Keratinocyte (primary cell): ENCODE measurements at regions not wholly inside any gene's neighbourhood (a gene's known extent, or its start where the extent isn't known, plus 50 kb on each side); places are given as distances from the start of the nearest gene placed in this dataset.

Experiments
- DNase-seq: peaks from one replicate; pipeline ENCODE4 v3.0.0-alpha.2; 2011; ENCODE audit warnings: low read depth, missing footprints, low spot score
- FAIRE-seq: peaks from 2 replicates; lab custom pipeline; 2011; peaks lifted over from hg19 to GRCh38; lab: Jason Lieb, UNC
- H2AFZ ChIP-seq: 2 replicates; pipeline ENCODE4 v1.6.0; 2012; ENCODE audit warnings: low read length, control low read depth, inconsistent platforms; ENCODE audit not compliant: control insufficient read depth
- H3K27ac ChIP-seq: 2 replicates; pipeline ENCODE4 v1.5.1; 2011; ENCODE audit warnings: low read length; ENCODE audit not compliant: control insufficient read depth, insufficient read depth
- H3K27me3 ChIP-seq: 3 replicates; pipeline ENCODE4 v1.6.0; 2011; ENCODE audit warnings: low read length; ENCODE audit not compliant: control insufficient read depth, insufficient read depth; ENCODE audit errors: extremely low read depth
- H3K36me3 ChIP-seq, 2 experiments: 2 replicates in 1 of 2; 3 replicates in 1 of 2; pipeline ENCODE4 v1.5.1; 2011; ENCODE audit warnings: low read length in 2 of 2, mild to moderate bottlenecking in 1 of 2; ENCODE audit not compliant: control insufficient read depth in 2 of 2, insufficient read depth in 2 of 2; ENCODE audit errors: extremely low read depth in 1 of 2
- H3K4me1 ChIP-seq: 3 replicates; pipeline ENCODE4 v1.5.1; 2011; ENCODE audit warnings: low read length; ENCODE audit not compliant: control insufficient read depth, insufficient read depth; ENCODE audit errors: extremely low read depth
- H3K4me2 ChIP-seq: 3 replicates; pipeline ENCODE4 v1.6.0; 2011; ENCODE audit warnings: low read depth, low read length; ENCODE audit not compliant: control insufficient read depth, insufficient read depth; ENCODE audit errors: extremely low read depth
- H3K4me3 ChIP-seq, 3 experiments: fragments of 200-600 bp in 1 of 3; sonication (generic) in 1 of 3; 2 replicates in 2 of 3; 3 replicates in 1 of 3; pipeline ENCODE4 v1.5.1; 2011 to 2016; ENCODE audit warnings: low read length in 3 of 3, mild to moderate bottlenecking in 3 of 3, control low read depth in 2 of 3, inconsistent platforms in 1 of 3, low read depth in 1 of 3, mixed read lengths in 1 of 3, mixed run types in 1 of 3, moderate library complexity in 1 of 3; ENCODE audit not compliant: control insufficient read depth in 2 of 3, insufficient read depth in 2 of 3; ENCODE audit errors: extremely low read depth in 1 of 3
- H3K79me2 ChIP-seq: 2 replicates; pipeline ENCODE4 v1.6.0; 2012; ENCODE audit warnings: low read length; ENCODE audit not compliant: control insufficient read depth, insufficient read depth
- H3K9ac ChIP-seq: 3 replicates; pipeline ENCODE4 v1.6.0; 2011; ENCODE audit warnings: low read length; ENCODE audit not compliant: control insufficient read depth, insufficient read depth; ENCODE audit errors: extremely low read depth
- H3K9me1 ChIP-seq: 3 replicates; pipeline ENCODE4 v1.6.0; 2011; ENCODE audit warnings: low read length; ENCODE audit not compliant: control insufficient read depth, insufficient read depth; ENCODE audit errors: extremely low read depth
- H3K9me3 ChIP-seq: 2 replicates; pipeline ENCODE4 v1.5.1; 2012; ENCODE audit warnings: low read depth, low read length; ENCODE audit not compliant: control insufficient read depth
- H4K20me1 ChIP-seq: 3 replicates; pipeline ENCODE4 v1.6.0; 2011; ENCODE audit warnings: low read length; ENCODE audit not compliant: control insufficient read depth, insufficient read depth; ENCODE audit errors: extremely low read depth
- EZH2 ChIP-seq: IDR thresholded peaks from one replicate; pipeline ENCODE4 v1.6.1; 2012; ENCODE audit warnings: inconsistent platforms, mild to moderate bottlenecking, low read length, moderate library complexity
- dilution Hi-C: fragments of 300-500 bp; cut with MboI; formaldehyde crosslinking; loops from one replicate; pipeline ENCODE4 v1.7.0; 2020; ENCODE audit warnings: low sequenced_read_pairs; ENCODE audit not compliant: extremely low pct_ligation_motif_present
- TF ChIP-seq, protein P1 (sequence below), 3 experiments: IDR thresholded peaks in 1 of 3; conservative IDR thresholded peaks in 1 of 3; optimal IDR thresholded peaks in 1 of 3; 2 replicates in 2 of 3; 3 replicates in 1 of 3; pipeline versions ENCODE3 to v1.5.1; 2011; ENCODE audit warnings: low read length in 3 of 3, mild to moderate bottlenecking in 3 of 3, moderate library complexity in 2 of 3, control low read depth in 1 of 3, inconsistent platforms in 1 of 3; ENCODE audit not compliant: insufficient read depth in 2 of 3; ENCODE audit errors: extremely low read depth in 1 of 3

DNA sequence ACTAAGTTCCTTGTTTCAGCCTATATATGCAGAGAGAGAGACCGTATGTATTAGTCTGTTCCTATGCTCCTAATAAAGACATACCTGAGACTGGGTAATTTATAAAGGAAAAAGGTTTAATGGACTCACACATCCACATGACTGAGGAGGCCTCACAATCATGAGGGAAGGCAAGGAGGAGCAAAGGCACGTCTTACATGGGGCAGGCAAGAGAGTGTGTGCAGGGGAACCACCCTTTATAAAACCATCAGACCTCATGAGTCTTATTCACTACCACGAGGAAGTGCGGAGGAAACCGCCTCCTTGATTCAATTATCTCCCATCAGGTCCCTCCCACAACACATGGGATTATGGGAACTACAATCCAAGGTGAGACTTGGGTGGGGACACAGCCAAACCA is 73.8 kb downstream of the TMEM18 start:
- FAIRE-seq: no peak
- no peaks in the 10 kb centered on the region for H4K20me1 ChIP-seq
- H3K9me1 ChIP-seq: no peaks in the 10 kb centered on the region
- H3K36me3 ChIP-seq: no peaks in the 10 kb centered on the region
- peaks cover 5% of the 10 kb centered on the region for H3K9me3 ChIP-seq
- H3K4me1 ChIP-seq: no peaks in the 10 kb centered on the region
- H3K27me3 ChIP-seq: no peaks in the 10 kb centered on the region
- H3K9ac ChIP-seq: no peak overlapping the region
- dilution Hi-C loops: no loop called here
- no peak overlapping the region for H3K27ac ChIP-seq
- H3K4me2 ChIP-seq: no peak overlapping the region
- H3K79me2 ChIP-seq: no peaks in the 10 kb centered on the region
- H2AFZ ChIP-seq: no peak overlapping the region
- no peak for DNase-seq
- no peak overlapping the region for H3K4me3 ChIP-seq
- TF ChIP-seq EZH2: no peak

DNA sequence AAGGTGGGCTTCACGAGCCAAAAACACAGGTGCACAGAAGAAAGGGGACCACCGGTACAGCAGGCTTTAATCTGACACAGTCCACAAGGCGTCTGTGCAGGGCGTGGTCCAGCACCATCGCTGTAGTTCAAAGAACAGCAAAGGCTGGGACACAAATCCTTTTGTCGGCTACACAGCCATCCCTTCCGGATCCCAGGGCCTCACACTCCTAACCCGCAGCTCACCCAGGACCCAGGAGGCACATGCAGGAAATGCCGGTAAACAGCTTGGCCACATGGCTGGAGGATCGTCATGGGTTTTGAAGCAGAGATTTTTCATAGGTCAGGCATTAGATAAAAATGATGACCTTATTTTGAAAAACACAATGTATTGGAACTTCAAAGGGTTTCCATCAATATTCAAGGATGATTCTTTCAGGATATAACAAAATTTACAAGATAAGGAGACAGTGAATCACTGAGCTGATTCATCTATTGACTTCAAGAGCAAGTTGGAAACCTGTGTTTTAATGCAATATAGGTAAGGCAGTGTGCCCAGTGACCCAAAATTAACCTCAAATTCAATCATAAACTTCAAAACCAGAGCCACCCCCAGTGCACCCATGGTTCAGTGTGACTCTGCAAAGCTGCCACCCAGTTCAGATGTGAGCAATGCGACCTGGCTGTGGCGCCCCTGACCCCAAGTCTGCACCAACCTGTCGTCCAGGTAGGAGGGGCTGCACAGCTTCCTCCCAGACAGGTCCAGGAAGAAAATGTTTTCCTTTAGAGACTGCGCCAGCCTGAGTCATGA is 74.4 kb downstream of the TMEM18 start:
- no peak overlapping the region for H3K4me3 ChIP-seq
- no peaks in the 10 kb centered on the region for H3K9me1 ChIP-seq
- no peak for FAIRE-seq
- H4K20me1 ChIP-seq: no peaks in the 10 kb centered on the region
- H3K4me2 ChIP-seq: no peak overlapping the region
- no peaks in the 10 kb centered on the region for H3K79me2 ChIP-seq
- H3K27me3 ChIP-seq: no peaks in the 10 kb centered on the region
- H3K4me1 ChIP-seq: no peaks in the 10 kb centered on the region
- H3K9ac ChIP-seq: no peak overlapping the region
- no peaks in the 10 kb centered on the region for H3K36me3 ChIP-seq
- dilution Hi-C loops: no loop called here
- H3K9me3 ChIP-seq: peaks cover 5% of the 10 kb centered on the region
- no peak for TF ChIP-seq EZH2
- no peak overlapping the region for H2AFZ ChIP-seq
- no peak overlapping the region for H3K27ac ChIP-seq
- DNase-seq: no peak

DNA sequence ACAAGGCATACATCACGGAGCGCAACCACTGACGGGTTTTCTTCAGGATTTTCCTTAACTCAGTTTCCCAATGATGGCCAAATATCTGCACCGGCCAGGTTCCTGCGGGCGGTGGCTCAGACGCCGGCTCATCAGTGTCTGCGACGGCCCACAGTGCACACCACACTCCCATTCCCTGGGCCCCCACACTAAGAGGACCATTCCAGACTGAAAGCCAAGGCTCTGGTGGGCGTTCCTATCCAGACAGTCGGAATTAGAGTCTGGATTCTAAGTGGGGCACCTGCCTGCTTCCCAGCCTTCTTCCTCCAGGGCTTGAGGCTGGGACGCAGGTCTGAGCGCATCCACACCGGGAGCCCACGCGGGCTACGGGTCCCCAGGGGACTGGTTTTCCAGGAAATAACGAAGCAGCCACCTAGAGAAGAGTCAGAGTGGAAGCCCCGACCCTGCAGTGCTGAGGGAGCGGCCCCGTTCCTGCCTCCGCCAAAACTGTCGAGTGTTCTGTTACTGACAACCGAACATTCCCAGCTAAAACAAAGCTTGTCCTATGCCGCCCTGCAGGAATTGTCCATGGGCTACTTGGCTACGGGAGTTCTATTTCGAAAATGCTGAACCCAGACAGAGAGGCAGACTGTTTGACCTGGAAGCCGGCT is 75.3 kb downstream of the TMEM18 start:
- no peaks in the 10 kb centered on the region for H3K36me3 ChIP-seq
- H3K9ac ChIP-seq: no peak overlapping the region
- no peak overlapping the region for H3K27ac ChIP-seq
- no peaks in the 10 kb centered on the region for H3K4me1 ChIP-seq
- TF ChIP-seq EZH2: no peak
- TF ChIP-seq, protein P1, sequence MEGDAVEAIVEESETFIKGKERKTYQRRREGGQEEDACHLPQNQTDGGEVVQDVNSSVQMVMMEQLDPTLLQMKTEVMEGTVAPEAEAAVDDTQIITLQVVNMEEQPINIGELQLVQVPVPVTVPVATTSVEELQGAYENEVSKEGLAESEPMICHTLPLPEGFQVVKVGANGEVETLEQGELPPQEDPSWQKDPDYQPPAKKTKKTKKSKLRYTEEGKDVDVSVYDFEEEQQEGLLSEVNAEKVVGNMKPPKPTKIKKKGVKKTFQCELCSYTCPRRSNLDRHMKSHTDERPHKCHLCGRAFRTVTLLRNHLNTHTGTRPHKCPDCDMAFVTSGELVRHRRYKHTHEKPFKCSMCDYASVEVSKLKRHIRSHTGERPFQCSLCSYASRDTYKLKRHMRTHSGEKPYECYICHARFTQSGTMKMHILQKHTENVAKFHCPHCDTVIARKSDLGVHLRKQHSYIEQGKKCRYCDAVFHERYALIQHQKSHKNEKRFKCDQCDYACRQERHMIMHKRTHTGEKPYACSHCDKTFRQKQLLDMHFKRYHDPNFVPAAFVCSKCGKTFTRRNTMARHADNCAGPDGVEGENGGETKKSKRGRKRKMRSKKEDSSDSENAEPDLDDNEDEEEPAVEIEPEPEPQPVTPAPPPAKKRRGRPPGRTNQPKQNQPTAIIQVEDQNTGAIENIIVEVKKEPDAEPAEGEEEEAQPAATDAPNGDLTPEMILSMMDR (optimal IDR thresholded peaks at IDR 0.05 in 1 of 3, IDR thresholded peaks at IDR 0.05 in 1 of 3, conservative IDR thresholded peaks at IDR 0.05 in 1 of 3; ENCODE audit: extremely low read depth in 1 of 3, insufficient read depth in 2 of 3, low read length in 3 of 3): no peak
- no peak for DNase-seq
- dilution Hi-C loops: no loop called here
- no peaks in the 10 kb centered on the region for H4K20me1 ChIP-seq
- H3K79me2 ChIP-seq: no peaks in the 10 kb centered on the region
- no peak overlapping the region for H3K4me3 ChIP-seq
- no peaks in the 10 kb centered on the region for H3K27me3 ChIP-seq
- no peak overlapping the region for H3K4me2 ChIP-seq
- H3K9me3 ChIP-seq: peaks cover 5% of the 10 kb centered on the region
- H3K9me1 ChIP-seq: no peaks in the 10 kb centered on the region
- no peak for FAIRE-seq
- H2AFZ ChIP-seq: no peak overlapping the region
